Stomach (tissue), 4 donors: ENCODE measurements at regions not wholly inside any gene's neighbourhood (a gene's known extent, or its start where the extent isn't known, plus 50 kb on each side); places are given as distances from the start of the nearest gene placed in this dataset.

Experiments used
- CTCF ChIP-seq, 7 experiments: fragments of 450-650 bp in 4 of 7; fragments of 200-600 bp in 3 of 7; sonication (generic) in 3 of 7; IDR thresholded peaks; one replicate each; pipeline ENCODE4 v1.5.1; 2016 to 2019; ENCODE audit warnings: antibody characterized with exemption in 7 of 7, control low read depth in 2 of 7, mild to moderate bottlenecking in 1 of 7
- POLR2AphosphoS5 ChIP-seq, 3 donors: sonication (generic); formaldehyde crosslinking; IDR thresholded peaks; one replicate each; pipeline ENCODE4 v1.6.1; 2016; ENCODE audit warnings: antibody characterized with exemption in 3 of 3

GRCh38 chr10:44828508-44829142 lies 82.5 kb upstream of the TMEM72 start:
- no peak for TF ChIP-seq CTCF (IDR thresholded peaks at IDR 0.05)
- TF ChIP-seq POLR2AphosphoS5 (IDR thresholded peaks at IDR 0.05) = no peak
